ENCODE measurements at regions not wholly inside any gene's neighbourhood (a gene's known extent, or its start where the extent isn't known, plus 50 kb on each side); places are given as distances from the start of the nearest gene placed in this dataset.
"Not testable (repeated sequence)": the region's sequence is repeated elsewhere in the genome, so short reads cannot be mapped to it uniquely, and the experiment has no call there.

DNA sequence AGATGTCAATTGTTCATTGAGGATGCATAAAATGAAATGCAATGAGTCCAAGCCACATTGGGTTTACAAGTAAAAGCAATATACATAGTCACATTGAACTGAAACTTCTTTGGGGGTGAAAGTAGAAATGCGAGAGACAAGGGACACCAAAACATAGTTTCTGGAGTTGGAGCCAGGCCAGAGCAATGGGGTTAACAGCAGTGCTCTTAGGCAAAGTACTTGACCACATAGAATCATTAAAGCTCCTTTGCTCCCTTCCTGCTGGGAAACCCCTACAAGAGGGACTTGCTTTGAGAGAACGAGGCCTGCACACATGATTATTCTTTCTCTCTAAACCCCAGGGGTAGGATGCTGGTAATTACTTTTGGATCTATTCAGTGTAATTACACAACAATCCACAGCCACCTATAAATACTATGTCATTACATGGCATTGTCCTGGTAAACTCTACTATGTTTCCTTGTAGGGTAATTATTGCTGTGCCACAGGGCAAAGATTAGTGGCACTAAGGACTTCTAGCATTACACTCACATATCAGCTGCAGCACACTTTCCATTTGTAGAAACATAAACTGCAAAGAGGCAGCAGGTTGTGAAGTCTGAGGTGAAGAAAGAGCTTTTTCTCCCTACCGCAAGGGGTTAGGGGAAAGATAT is 421.6 kb upstream of the PBX1 start:
- Histone ChIP-seq H3K4me3 (ENCODE audit: control insufficient read depth in 1 of 7, extremely low read depth in 1 of 7, insufficient read depth in 4 of 7, low read depth in 2 of 7, low read length in 6 of 7) (no peak overlapping the region), H3K27me3 (replicated peaks in 2 of 5; ENCODE audit: control insufficient read depth in 4 of 5, insufficient read depth in 5 of 5, low read length in 4 of 5) (no peaks in the 10 kb centered on the region), H3K27ac (ENCODE audit: insufficient read depth in 1 of 2, low read depth in 1 of 2, low read length in 2 of 2, poor library complexity in 1 of 2, severe bottlenecking in 2 of 2) (no peak overlapping the region), H3K36me3 (ENCODE audit: control insufficient read depth in 4 of 4, insufficient read depth in 4 of 4, low read length in 3 of 4) (no peaks in the 10 kb centered on the region), H3K4me1 (ENCODE audit: control extremely low read depth in 1 of 4, control insufficient read depth in 4 of 4, insufficient read depth in 4 of 4, low read length in 3 of 4) (no peaks in the 10 kb centered on the region), H3K9me3 (ENCODE audit: control extremely low read depth in 1 of 5, control insufficient read depth in 4 of 5, insufficient read depth in 2 of 5, low read depth in 1 of 5, low read length in 4 of 5) (no peaks in the 10 kb centered on the region)
- POLR2A ChIA-PET: no interaction called here
- DNase-seq: no peak
- CTCF ChIA-PET: no interaction called here
- no CpG with 5 or more reads among the region's 3 CpGs for WGBS (ENCODE audit: insufficient coverage)

DNA sequence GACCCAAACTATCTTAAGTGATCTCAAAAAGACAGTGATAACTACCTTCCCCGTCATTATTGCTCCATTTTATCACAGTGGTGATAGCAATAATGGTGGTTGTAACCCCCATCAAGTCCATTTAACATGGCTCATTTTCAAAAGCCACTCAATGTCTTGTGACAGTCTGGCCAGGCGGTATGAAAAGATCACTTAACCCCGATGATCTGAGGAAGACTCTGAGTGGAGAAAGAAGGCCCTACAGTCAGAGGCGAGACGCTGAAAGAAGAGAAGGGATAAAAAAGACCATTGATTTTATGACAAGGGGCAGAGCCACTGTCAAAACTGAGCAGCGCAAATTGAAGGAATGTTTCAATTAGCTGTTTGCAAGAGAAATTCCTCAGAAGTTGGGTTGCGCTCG is 417.2 kb upstream of the PBX1 start:
- H3K27ac ChIP-seq (ENCODE audit: insufficient read depth in 1 of 2, low read depth in 1 of 2, low read length in 2 of 2, poor library complexity in 1 of 2, severe bottlenecking in 2 of 2): no peak overlapping the region
- no peak overlapping the region for H3K4me3 ChIP-seq (ENCODE audit: control insufficient read depth in 1 of 7, extremely low read depth in 1 of 7, insufficient read depth in 4 of 7, low read depth in 2 of 7, low read length in 6 of 7)
- no peaks in the 10 kb centered on the region for H3K27me3 ChIP-seq (replicated peaks in 2 of 5; ENCODE audit: control insufficient read depth in 4 of 5, insufficient read depth in 5 of 5, low read length in 4 of 5)
- WGBS (ENCODE audit: insufficient coverage): 93% methylated on average over 5 of the region's 8 CpGs
- no peaks in the 10 kb centered on the region for H3K36me3 ChIP-seq (ENCODE audit: control insufficient read depth in 4 of 4, insufficient read depth in 4 of 4, low read length in 3 of 4)
- DNase-seq: no peak
- no peaks in the 10 kb centered on the region for H3K9me3 ChIP-seq (ENCODE audit: control extremely low read depth in 1 of 5, control insufficient read depth in 4 of 5, insufficient read depth in 2 of 5, low read depth in 1 of 5, low read length in 4 of 5)
- H3K4me1 ChIP-seq (ENCODE audit: control extremely low read depth in 1 of 4, control insufficient read depth in 4 of 4, insufficient read depth in 4 of 4, low read length in 3 of 4): no peaks in the 10 kb centered on the region
- POLR2A ChIA-PET: no interaction called here
- CTCF ChIA-PET: no interaction called here

DNA sequence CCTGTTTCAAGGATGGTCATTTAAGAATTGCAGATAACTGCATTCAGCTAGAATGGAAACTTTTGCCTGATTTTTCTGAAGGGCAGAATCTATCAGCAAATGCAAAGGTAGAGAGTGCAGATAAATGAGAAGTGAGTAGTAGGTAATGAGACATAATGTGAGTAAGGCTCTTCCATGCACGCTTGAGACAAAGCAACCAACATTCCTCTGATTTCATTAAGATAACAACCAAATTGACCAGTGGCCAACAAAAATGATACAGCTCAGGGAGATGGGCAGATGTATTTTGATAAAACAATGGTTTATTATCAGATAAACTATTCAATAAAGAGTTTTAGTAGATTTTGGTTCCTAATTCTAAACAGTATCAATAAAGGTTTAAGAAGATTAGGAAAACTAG is 404.4 kb upstream of the PBX1 start:
- CTCF ChIA-PET: interaction anchor here (1.2 kb wide), 1 partner anchor 18 kb away, joined by 3 read pairs; no protein-coding TSS in a partner anchor
- H3K36me3 ChIP-seq (ENCODE audit: control insufficient read depth in 4 of 4, insufficient read depth in 4 of 4, low read length in 3 of 4): no peaks in the 10 kb centered on the region
- WGBS (ENCODE audit: insufficient coverage): no CpG with 5 or more reads among the region's 1 CpG
- no peaks in the 10 kb centered on the region for H3K27me3 ChIP-seq (replicated peaks in 2 of 5; ENCODE audit: control insufficient read depth in 4 of 5, insufficient read depth in 5 of 5, low read length in 4 of 5)
- no peak overlapping the region for H3K27ac ChIP-seq (ENCODE audit: insufficient read depth in 1 of 2, low read depth in 1 of 2, low read length in 2 of 2, poor library complexity in 1 of 2, severe bottlenecking in 2 of 2)
- H3K4me1 ChIP-seq (ENCODE audit: control extremely low read depth in 1 of 4, control insufficient read depth in 4 of 4, insufficient read depth in 4 of 4, low read length in 3 of 4): no peaks in the 10 kb centered on the region
- no peak for DNase-seq
- no peak overlapping the region for H3K4me3 ChIP-seq (ENCODE audit: control insufficient read depth in 1 of 7, extremely low read depth in 1 of 7, insufficient read depth in 4 of 7, low read depth in 2 of 7, low read length in 6 of 7)
- POLR2A ChIA-PET: no interaction called here
- H3K9me3 ChIP-seq (ENCODE audit: control extremely low read depth in 1 of 5, control insufficient read depth in 4 of 5, insufficient read depth in 2 of 5, low read depth in 1 of 5, low read length in 4 of 5): peaks cover 0 to 2% (median 0%) of the 10 kb centered on the region in 5 experiments

DNA sequence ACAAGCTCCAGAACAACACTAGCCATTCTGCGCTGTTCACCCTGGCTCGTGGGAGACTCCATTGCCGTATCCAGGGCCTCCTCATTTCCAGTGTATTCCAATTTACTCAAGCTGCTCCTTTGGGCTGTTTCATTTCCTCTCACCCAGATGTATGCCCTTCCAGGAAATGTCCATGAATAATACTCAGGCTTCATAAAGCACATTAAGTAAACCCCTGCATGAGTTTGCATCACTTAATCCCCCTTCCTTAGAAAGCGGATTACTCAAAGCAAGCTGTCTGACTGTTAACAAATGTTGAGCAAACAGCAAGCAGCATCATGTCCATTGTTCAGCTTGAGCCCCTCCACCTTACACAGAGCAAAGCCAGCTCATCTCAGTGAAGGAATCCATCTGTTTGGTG is 403.6 kb upstream of the PBX1 start:
- CTCF ChIA-PET: no interaction called here
- DNase-seq: no peak
- Histone ChIP-seq H3K4me3 (ENCODE audit: control insufficient read depth in 1 of 7, extremely low read depth in 1 of 7, insufficient read depth in 4 of 7, low read depth in 2 of 7, low read length in 6 of 7) (no peak overlapping the region), H3K36me3 (ENCODE audit: control insufficient read depth in 4 of 4, insufficient read depth in 4 of 4, low read length in 3 of 4) (no peaks in the 10 kb centered on the region), H3K9me3 (ENCODE audit: control extremely low read depth in 1 of 5, control insufficient read depth in 4 of 5, insufficient read depth in 2 of 5, low read depth in 1 of 5, low read length in 4 of 5) (peaks cover 0 to 2% (median 0%) of the 10 kb centered on the region in 5 experiments), H3K27me3 (replicated peaks in 2 of 5; ENCODE audit: control insufficient read depth in 4 of 5, insufficient read depth in 5 of 5, low read length in 4 of 5) (no peaks in the 10 kb centered on the region), H3K4me1 (ENCODE audit: control extremely low read depth in 1 of 4, control insufficient read depth in 4 of 4, insufficient read depth in 4 of 4, low read length in 3 of 4) (no peaks in the 10 kb centered on the region), H3K27ac (ENCODE audit: insufficient read depth in 1 of 2, low read depth in 1 of 2, low read length in 2 of 2, poor library complexity in 1 of 2, severe bottlenecking in 2 of 2) (no peak overlapping the region)
- POLR2A ChIA-PET: no interaction called here
- WGBS (ENCODE audit: insufficient coverage): 63% methylated on average over 4 of the region's 4 CpGs

DNA sequence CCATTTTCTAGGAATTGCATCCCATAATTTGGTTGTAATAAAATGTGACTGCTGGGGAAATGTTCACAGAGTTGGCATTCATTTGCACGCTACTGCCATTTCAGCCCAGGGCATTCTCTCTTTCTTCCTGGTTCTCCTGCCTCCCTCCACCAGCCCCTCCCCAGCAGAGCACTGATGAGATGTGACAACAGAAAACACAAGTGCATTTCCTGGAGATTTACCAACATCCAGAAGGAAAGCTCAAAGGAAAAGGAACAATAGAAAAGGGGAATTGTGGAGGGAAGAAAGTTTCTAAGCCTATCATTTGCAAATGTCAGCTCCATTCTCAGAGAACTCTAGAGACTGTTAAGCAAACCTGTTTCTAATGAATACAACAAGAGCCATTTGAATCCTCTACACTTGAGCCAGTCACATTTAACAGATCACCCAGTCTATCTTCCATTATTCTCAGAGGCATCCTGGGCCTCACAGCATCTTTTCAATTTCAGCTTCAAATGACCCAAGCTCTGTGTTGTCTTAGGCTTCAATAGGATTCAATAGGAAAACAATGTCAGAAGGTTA is 395.6 kb upstream of the PBX1 start:
- CTCF ChIA-PET: no interaction called here
- POLR2A ChIA-PET: no interaction called here
- no peaks in the 10 kb centered on the region for H3K4me1 ChIP-seq (ENCODE audit: control extremely low read depth in 1 of 4, control insufficient read depth in 4 of 4, insufficient read depth in 4 of 4, low read length in 3 of 4)
- H3K27ac ChIP-seq (ENCODE audit: insufficient read depth in 1 of 2, low read depth in 1 of 2, low read length in 2 of 2, poor library complexity in 1 of 2, severe bottlenecking in 2 of 2): no peak overlapping the region
- no peaks in the 10 kb centered on the region for H3K27me3 ChIP-seq (replicated peaks in 2 of 5; ENCODE audit: control insufficient read depth in 4 of 5, insufficient read depth in 5 of 5, low read length in 4 of 5)
- no CpG with 5 or more reads among the region's 1 CpG for WGBS (ENCODE audit: insufficient coverage)
- H3K9me3 ChIP-seq (ENCODE audit: control extremely low read depth in 1 of 5, control insufficient read depth in 4 of 5, insufficient read depth in 2 of 5, low read depth in 1 of 5, low read length in 4 of 5): peaks cover 0 to 2% (median 0%) of the 10 kb centered on the region in 5 experiments
- DNase-seq: no peak
- no peak overlapping the region for H3K4me3 ChIP-seq (ENCODE audit: control insufficient read depth in 1 of 7, extremely low read depth in 1 of 7, insufficient read depth in 4 of 7, low read depth in 2 of 7, low read length in 6 of 7)
- no peaks in the 10 kb centered on the region for H3K36me3 ChIP-seq (ENCODE audit: control insufficient read depth in 4 of 4, insufficient read depth in 4 of 4, low read length in 3 of 4)

DNA sequence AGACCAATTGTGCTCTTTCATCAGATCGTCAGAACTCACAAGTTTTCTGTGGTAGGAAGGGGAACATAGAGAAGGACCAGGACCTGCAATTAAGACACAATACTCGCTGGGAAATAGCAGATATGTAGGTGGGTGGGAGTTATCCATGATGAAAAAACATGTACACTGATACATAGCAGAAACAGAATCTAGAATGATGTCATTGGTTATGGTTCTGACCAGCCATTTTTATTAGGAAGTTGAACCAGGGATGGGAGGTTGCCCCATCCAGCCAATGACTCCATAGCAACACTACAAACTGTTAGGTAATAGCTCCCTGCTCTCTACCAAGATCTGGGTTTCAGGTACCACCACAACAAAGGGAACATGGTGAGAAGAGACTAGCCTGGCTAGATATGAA is 393.5 kb upstream of the PBX1 start:
- DNase-seq: no peak
- H3K9me3 ChIP-seq (ENCODE audit: control extremely low read depth in 1 of 5, control insufficient read depth in 4 of 5, insufficient read depth in 2 of 5, low read depth in 1 of 5, low read length in 4 of 5): no peaks in the 10 kb centered on the region
- ChIA-PET POLR2A (no interaction called here), CTCF (no interaction called here)
- no peak overlapping the region for H3K27ac ChIP-seq (ENCODE audit: insufficient read depth in 1 of 2, low read depth in 1 of 2, low read length in 2 of 2, poor library complexity in 1 of 2, severe bottlenecking in 2 of 2)
- no peak overlapping the region for H3K4me3 ChIP-seq (ENCODE audit: control insufficient read depth in 1 of 7, extremely low read depth in 1 of 7, insufficient read depth in 4 of 7, low read depth in 2 of 7, low read length in 6 of 7)
- no peaks in the 10 kb centered on the region for H3K4me1 ChIP-seq (ENCODE audit: control extremely low read depth in 1 of 4, control insufficient read depth in 4 of 4, insufficient read depth in 4 of 4, low read length in 3 of 4)
- H3K36me3 ChIP-seq (ENCODE audit: control insufficient read depth in 4 of 4, insufficient read depth in 4 of 4, low read length in 3 of 4): no peaks in the 10 kb centered on the region
- H3K27me3 ChIP-seq (replicated peaks in 2 of 5; ENCODE audit: control insufficient read depth in 4 of 5, insufficient read depth in 5 of 5, low read length in 4 of 5): no peaks in the 10 kb centered on the region
- WGBS (ENCODE audit: insufficient coverage): 80% methylated on average over 1 of the region's 2 CpGs

DNA sequence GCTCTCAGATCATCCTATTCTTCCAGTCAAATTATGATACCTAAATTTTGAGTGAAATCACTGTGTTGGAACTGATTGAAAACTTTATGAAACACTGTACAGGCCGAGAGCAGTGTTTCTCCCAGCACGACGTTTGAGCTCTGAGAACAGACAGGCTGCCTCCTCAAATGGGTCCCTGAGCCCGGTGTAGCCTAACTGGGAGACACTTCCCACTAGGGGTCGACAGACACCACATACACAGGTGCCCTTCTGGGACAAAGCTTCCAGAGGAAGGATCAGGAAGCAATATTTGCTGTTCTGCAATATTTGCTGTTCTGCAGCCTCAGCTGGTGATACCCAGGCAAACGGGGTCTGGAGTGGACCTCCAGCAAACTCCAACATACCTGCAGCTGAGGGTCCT is 392.5 kb upstream of the PBX1 start:
- DNase-seq; H3K27me3 ChIP-seq (replicated peaks in 2 of 5; ENCODE audit: control insufficient read depth in 4 of 5, insufficient read depth in 5 of 5, low read length in 4 of 5); H3K27ac ChIP-seq (ENCODE audit: insufficient read depth in 1 of 2, low read depth in 1 of 2, low read length in 2 of 2, poor library complexity in 1 of 2, severe bottlenecking in 2 of 2); H3K36me3 ChIP-seq (ENCODE audit: control insufficient read depth in 4 of 4, insufficient read depth in 4 of 4, low read length in 3 of 4); H3K4me3 ChIP-seq (ENCODE audit: control insufficient read depth in 1 of 7, extremely low read depth in 1 of 7, insufficient read depth in 4 of 7, low read depth in 2 of 7, low read length in 6 of 7); H3K4me1 ChIP-seq (ENCODE audit: control extremely low read depth in 1 of 4, control insufficient read depth in 4 of 4, insufficient read depth in 4 of 4, low read length in 3 of 4); CTCF ChIA-PET; H3K9me3 ChIP-seq (ENCODE audit: control extremely low read depth in 1 of 5, control insufficient read depth in 4 of 5, insufficient read depth in 2 of 5, low read depth in 1 of 5, low read length in 4 of 5); POLR2A ChIA-PET: not testable (repeated sequence)
- 86% methylated on average over 6 of the region's 6 CpGs for WGBS (ENCODE audit: insufficient coverage)

Data from common myeloid progenitor, CD34-positive (primary cell).